ENCODE measurements at regions not wholly inside any gene's neighbourhood (a gene's known extent, or its start where the extent isn't known, plus 50 kb on each side); places are given as distances from the start of the nearest gene placed in this dataset.

- no peak for TF ChIP-seq CTCF (IDR thresholded peaks at IDR 0.05)
These were observed 605.5 kb upstream of the KCNMB2 start for GRCh38 chr3:177930771-177931170.

GRCh38 chr3:177931346-177931745 is 604.9 kb upstream of the KCNMB2 start:
- Mint-ChIP-seq H3K9me3 (peaks cover 11% of the 10 kb centered on the region), H3K27me3 (ENCODE audit: low read depth, poor library complexity) (no peaks in the 10 kb centered on the region), H3K4me1 (peaks cover 86% of the 10 kb centered on the region), H3K36me3 (ENCODE audit: low read depth) (peaks cover 26% of the 10 kb centered on the region), H3K4me3 (no peak overlapping the region), H3K27ac (no peak overlapping the region)
- no peak for TF ChIP-seq CTCF (IDR thresholded peaks at IDR 0.05)
- DNase-seq, result no peak

More at GRCh38 chr3:177930771-177931170, 605.5 kb upstream of the KCNMB2 start:
- no peaks in the 10 kb centered on the region for H3K27me3 Mint-ChIP-seq (ENCODE audit: low read depth, poor library complexity)
- no peak for DNase-seq
- peaks cover 26% of the 10 kb centered on the region for H3K36me3 Mint-ChIP-seq (ENCODE audit: low read depth)
- no peak overlapping the region for H3K4me3 Mint-ChIP-seq
- no peak overlapping the region for H3K27ac Mint-ChIP-seq
- peaks cover 11% of the 10 kb centered on the region for H3K9me3 Mint-ChIP-seq
- peaks cover 80% of the 10 kb centered on the region for H3K4me1 Mint-ChIP-seq

GRCh38 chr3:177932346-177932745 is 603.9 kb upstream of the KCNMB2 start:
- no peaks in the 10 kb centered on the region for H3K27me3 Mint-ChIP-seq (ENCODE audit: low read depth, poor library complexity)
- DNase-seq, result no peak
- peaks cover 27% of the 10 kb centered on the region for H3K36me3 Mint-ChIP-seq (ENCODE audit: low read depth)
- TF ChIP-seq CTCF (IDR thresholded peaks at IDR 0.05), result no peak
- peaks cover 90% of the 10 kb centered on the region for H3K4me1 Mint-ChIP-seq
- H3K27ac Mint-ChIP-seq, result peak overlapping the region; percentile 74
- H3K4me3 Mint-ChIP-seq, result no peak overlapping the region
- H3K9me3 Mint-ChIP-seq, result peaks cover 11% of the 10 kb centered on the region

GRCh38 chr3:177932750-177933660 is 603.2 kb upstream of the KCNMB2 start:
- peaks cover 83% of the 10 kb centered on the region for H3K4me1 Mint-ChIP-seq
- H3K27ac Mint-ChIP-seq, result peak overlapping the region; percentile 96
- peak overlapping the region; percentile 62 for H3K4me3 Mint-ChIP-seq
- no peaks in the 10 kb centered on the region for H3K27me3 Mint-ChIP-seq (ENCODE audit: low read depth, poor library complexity)
- no peak for TF ChIP-seq CTCF (IDR thresholded peaks at IDR 0.05)
- no peak for DNase-seq
- H3K9me3 Mint-ChIP-seq, result peaks cover 7% of the 10 kb centered on the region
- peaks cover 26% of the 10 kb centered on the region for H3K36me3 Mint-ChIP-seq (ENCODE audit: low read depth)

GRCh38 chr3:177934001-177934891 is 602.0 kb upstream of the KCNMB2 start:
- DNase-seq, result peak; percentile 33
- Mint-ChIP-seq H3K9me3 (peaks cover 6% of the 10 kb centered on the region), H3K4me3 (peak overlapping the region; percentile 62), H3K27me3 (ENCODE audit: low read depth, poor library complexity) (no peaks in the 10 kb centered on the region), H3K4me1 (peaks cover 73% of the 10 kb centered on the region), H3K36me3 (ENCODE audit: low read depth) (peaks cover 18% of the 10 kb centered on the region), H3K27ac (peak overlapping the region; percentile 97)
- no peak for TF ChIP-seq CTCF (IDR thresholded peaks at IDR 0.05)
